AG04449 (cell line): ENCODE measurements at regions not wholly inside any gene's neighbourhood (a gene's known extent, or its start where the extent isn't known, plus 50 kb on each side); places are given as distances from the start of the nearest gene placed in this dataset.

Experiments used
- CTCF ChIA-PET: fragments of 350-600 bp; formaldehyde crosslinking; extraction: SDS; loops from one replicate; lab custom pipeline; 2021; ENCODE audit warnings: antibody characterized with exemption; lab: Yijun Ruan, JAX
- POLR2A ChIA-PET: fragments of 400-600, 350-600 bp; formaldehyde crosslinking; extraction: SDS; loops from one replicate; lab custom pipeline; 2020; ENCODE audit warnings: antibody characterized with exemption, inconsistent platforms; lab: Yijun Ruan, JAX
- DNase-seq: peaks from one replicate; pipeline ENCODE4 v3.0.0-alpha.2; 2010; ENCODE audit warnings: low read depth, low spot score
- H3K4me3 ChIP-seq: 2 replicates; pipeline ENCODE4 v1.5.1; 2011; ENCODE audit warnings: low read depth, mild to moderate bottlenecking, control low read depth, low read length
- CTCF ChIP-seq: IDR thresholded peaks from one replicate; pipeline ENCODE4 v1.5.1; 2011; ENCODE audit warnings: mild to moderate bottlenecking, moderate library complexity, low read length, control low read depth, inconsistent platforms; ENCODE audit not compliant: insufficient read depth; ENCODE audit errors: missing control alignments

- POLR2A ChIA-PET = no interaction called here
- TF ChIP-seq CTCF = no peak
- H3K4me3 ChIP-seq = no peak overlapping the region
- no peak for DNase-seq
- CTCF ChIA-PET = no interaction called here
Observed at GRCh38 chr6:114421199-114421598, 78.4 kb upstream of the HS3ST5 start.

- H3K4me3 ChIP-seq = no peak overlapping the region
- ChIA-PET CTCF (no interaction called here), POLR2A (no interaction called here)
- no peak for DNase-seq
- no peak for TF ChIP-seq CTCF
Observed at GRCh38 chr6:114419175-114419574, 76.4 kb upstream of the HS3ST5 start.

GRCh38 chr6:114418304-114418972 lies 75.6 kb upstream of the HS3ST5 start:
- no peak overlapping the region for H3K4me3 ChIP-seq
- POLR2A ChIA-PET = no interaction called here
- DNase-seq = no peak
- TF ChIP-seq CTCF = no peak
- CTCF ChIA-PET = no interaction called here

- H3K4me3 ChIP-seq = no peak overlapping the region
- ChIA-PET POLR2A (no interaction called here), CTCF (no interaction called here)
- TF ChIP-seq CTCF = no peak
- no peak for DNase-seq
Observed at GRCh38 chr6:114407426-114408035, 64.7 kb upstream of the HS3ST5 start.

- CTCF ChIA-PET = no interaction called here
- POLR2A ChIA-PET = no interaction called here
- no peak for TF ChIP-seq CTCF
- no peak for DNase-seq
- no peak overlapping the region for H3K4me3 ChIP-seq
Observed at GRCh38 chr6:114404339-114404955, 61.6 kb upstream of the HS3ST5 start.

GRCh38 chr6:114403858-114404257 lies 61.0 kb upstream of the HS3ST5 start:
- ChIA-PET CTCF (no interaction called here), POLR2A (no interaction called here)
- no peak overlapping the region for H3K4me3 ChIP-seq
- DNase-seq = no peak
- no peak for TF ChIP-seq CTCF
